Glutamatergic neuron (in vitro differentiated cells): ENCODE measurements at regions not wholly inside any gene's neighbourhood (a gene's known extent, or its start where the extent isn't known, plus 50 kb on each side); places are given as distances from the start of the nearest gene placed in this dataset.

ENCODE experiments used
- DNase-seq: peaks from one replicate; pipeline ENCODE4 v3.0.0; 2022
- H3K27ac Mint-ChIP-seq: one replicate; pipeline ENCODE4 v1.8.0; 2020; ENCODE audit warnings: mild to moderate bottlenecking, mixed read lengths, inconsistent platforms; ENCODE audit not compliant: unreplicated experiment
- H3K27me3 Mint-ChIP-seq: one replicate; pipeline ENCODE4 v1.8.0; 2020; ENCODE audit warnings: mild to moderate bottlenecking, moderate library complexity, mixed read lengths, inconsistent platforms; ENCODE audit not compliant: unreplicated experiment
- H3K36me3 Mint-ChIP-seq: one replicate; pipeline ENCODE4 v1.8.0; 2020; ENCODE audit warnings: mild to moderate bottlenecking, mixed read lengths, inconsistent platforms; ENCODE audit not compliant: unreplicated experiment
- H3K4me1 Mint-ChIP-seq: one replicate; pipeline ENCODE4 v1.8.0; 2020; ENCODE audit warnings: mild to moderate bottlenecking, low read depth, mixed read lengths, inconsistent platforms; ENCODE audit not compliant: unreplicated experiment
- H3K4me3 Mint-ChIP-seq: one replicate; pipeline ENCODE4 v1.8.0; 2020; ENCODE audit warnings: mild to moderate bottlenecking, mixed read lengths, inconsistent platforms; ENCODE audit not compliant: unreplicated experiment
- H3K9me3 Mint-ChIP-seq: one replicate; pipeline ENCODE4 v1.8.0; 2020; ENCODE audit warnings: mild to moderate bottlenecking, moderate library complexity, mixed read lengths, inconsistent platforms; ENCODE audit not compliant: unreplicated experiment
- CTCF ChIP-seq: fragments of 200-600 bp; sonication (generic); IDR thresholded peaks from one replicate; pipeline ENCODE4 v1.5.0; 2021; ENCODE audit not compliant: partially characterized antibody, unreplicated experiment

- peaks cover 2% of the 10 kb centered on the region for H3K9me3 Mint-ChIP-seq
Observed at GRCh38 chr15:72932472-72932871, 119.8 kb upstream of the NEO1 start.

GRCh38 chr15:72927451-72927850, 124.8 kb upstream of the NEO1 start:
- Mint-ChIP-seq H3K4me1 (no peaks in the 10 kb centered on the region), H3K4me3 (no peak overlapping the region), H3K9me3 (no peaks in the 10 kb centered on the region), H3K27ac (no peak overlapping the region), H3K27me3 (no peaks in the 10 kb centered on the region), H3K36me3 (no peaks in the 10 kb centered on the region)
- no peak for DNase-seq
- TF ChIP-seq CTCF: no peak

More at GRCh38 chr15:72932472-72932871, 119.8 kb upstream of the NEO1 start:
- no peak for DNase-seq
- H3K27me3 Mint-ChIP-seq: no peaks in the 10 kb centered on the region
- H3K4me1 Mint-ChIP-seq: peaks cover 1% of the 10 kb centered on the region
- no peak for TF ChIP-seq CTCF
- H3K4me3 Mint-ChIP-seq: no peak overlapping the region
- no peak overlapping the region for H3K27ac Mint-ChIP-seq
- H3K36me3 Mint-ChIP-seq: peaks cover 6% of the 10 kb centered on the region

GRCh38 chr15:72925661-72926060, 126.6 kb upstream of the NEO1 start:
- no peaks in the 10 kb centered on the region for H3K9me3 Mint-ChIP-seq
- no peak for DNase-seq
- no peak overlapping the region for H3K4me3 Mint-ChIP-seq
- no peaks in the 10 kb centered on the region for H3K27me3 Mint-ChIP-seq
- no peak overlapping the region for H3K27ac Mint-ChIP-seq
- no peak for TF ChIP-seq CTCF
- no peaks in the 10 kb centered on the region for H3K36me3 Mint-ChIP-seq
- no peaks in the 10 kb centered on the region for H3K4me1 Mint-ChIP-seq

GRCh38 chr15:72923289-72923688, 129.0 kb upstream of the NEO1 start:
- DNase-seq: no peak
- no peaks in the 10 kb centered on the region for H3K4me1 Mint-ChIP-seq
- H3K4me3 Mint-ChIP-seq: no peak overlapping the region
- no peaks in the 10 kb centered on the region for H3K9me3 Mint-ChIP-seq
- H3K36me3 Mint-ChIP-seq: no peaks in the 10 kb centered on the region
- H3K27ac Mint-ChIP-seq: no peak overlapping the region
- no peaks in the 10 kb centered on the region for H3K27me3 Mint-ChIP-seq
- TF ChIP-seq CTCF: no peak

- H3K9me3 Mint-ChIP-seq: no peaks in the 10 kb centered on the region
- H3K4me1 Mint-ChIP-seq: peaks cover 8% of the 10 kb centered on the region
- H3K36me3 Mint-ChIP-seq: no peaks in the 10 kb centered on the region
- DNase-seq: no peak
- H3K27me3 Mint-ChIP-seq: no peaks in the 10 kb centered on the region
- H3K4me3 Mint-ChIP-seq: no peak overlapping the region
- no peak for TF ChIP-seq CTCF
- no peak overlapping the region for H3K27ac Mint-ChIP-seq
Observed at GRCh38 chr15:72920551-72920950, 131.7 kb upstream of the NEO1 start.
